ENCODE measurements at regions not wholly inside any gene's neighbourhood (a gene's known extent, or its start where the extent isn't known, plus 50 kb on each side); places are given as distances from the start of the nearest gene placed in this dataset.

DNA sequence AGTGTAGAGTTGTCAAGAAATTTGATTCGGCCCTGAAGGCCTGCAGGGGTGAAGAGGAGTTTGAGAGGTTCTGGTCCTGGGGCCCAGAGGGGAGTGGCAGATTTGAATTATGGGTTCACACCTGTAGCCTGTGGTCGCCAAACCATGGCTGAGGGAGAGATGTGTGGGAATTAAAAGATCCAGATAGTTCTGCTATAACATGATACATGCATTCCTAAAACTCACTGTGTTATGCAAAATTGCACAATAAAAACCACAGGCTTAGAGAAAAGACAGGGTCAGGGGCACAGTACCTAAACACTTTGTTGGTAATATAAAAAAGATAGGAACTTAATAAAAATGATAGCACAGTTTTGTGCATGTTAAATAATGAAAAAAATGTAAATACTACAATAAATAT is 106.2 kb downstream of the TMEM30B start:
- peaks cover 17% of the 10 kb centered on the region; the same call in 1 of the 2 replicates for H3K9me2 ChIP-seq (ENCODE audit: insufficient read depth)
- Mint-ChIP-seq H3K27ac (peak overlapping the region; percentile 25), H3K4me1 (peaks cover 48% of the 10 kb centered on the region), H3K27me3 (ENCODE audit: insufficient read depth, low read depth, poor library complexity) (peaks cover 7% of the 10 kb centered on the region), H3K9me3 (peaks cover 18% of the 10 kb centered on the region), H3K4me3 (no peak overlapping the region), H3K36me3 (ENCODE audit: low read depth) (peaks cover 18% of the 10 kb centered on the region)
- peak overlapping the region; percentile 21; the same call in 1 of the 2 replicates for H3K27ac ChIP-seq (ENCODE audit: low read depth)
- no peak for TF ChIP-seq EZH2phosphoT487 (IDR thresholded peaks at IDR 0.05; ENCODE audit: unreplicated experiment)
- H3K36me3 ChIP-seq (ENCODE audit: insufficient read depth), result no peaks in the 10 kb centered on the region
- no peak overlapping the region for H3K4me3 ChIP-seq
- H3K79me2 ChIP-seq (replicated peaks; ENCODE audit: insufficient read depth), result no peaks in the 10 kb centered on the region
- peaks cover 4% of the 10 kb centered on the region; the same call in 1 of the 2 replicates for H3F3A ChIP-seq (replicated peaks; ENCODE audit: low read depth)
- peaks cover 37% of the 10 kb centered on the region for H3K4me1 ChIP-seq (ENCODE audit: insufficient read depth)
- no peaks in the 10 kb centered on the region for H4K20me1 ChIP-seq (replicated peaks; ENCODE audit: insufficient read depth)
- H3K27me3 ChIP-seq (ENCODE audit: insufficient read depth), result no peaks in the 10 kb centered on the region
- DNase-seq (ENCODE audit: low spot score) (no peak), ATAC-seq (no peak)
- H2AFZ ChIP-seq, result peak overlapping the region; percentile 57; the same call in 1 of the 2 replicates
- H3K4me2 ChIP-seq, result peak overlapping the region; percentile 5; the same call in 1 of the 2 replicates

DNA sequence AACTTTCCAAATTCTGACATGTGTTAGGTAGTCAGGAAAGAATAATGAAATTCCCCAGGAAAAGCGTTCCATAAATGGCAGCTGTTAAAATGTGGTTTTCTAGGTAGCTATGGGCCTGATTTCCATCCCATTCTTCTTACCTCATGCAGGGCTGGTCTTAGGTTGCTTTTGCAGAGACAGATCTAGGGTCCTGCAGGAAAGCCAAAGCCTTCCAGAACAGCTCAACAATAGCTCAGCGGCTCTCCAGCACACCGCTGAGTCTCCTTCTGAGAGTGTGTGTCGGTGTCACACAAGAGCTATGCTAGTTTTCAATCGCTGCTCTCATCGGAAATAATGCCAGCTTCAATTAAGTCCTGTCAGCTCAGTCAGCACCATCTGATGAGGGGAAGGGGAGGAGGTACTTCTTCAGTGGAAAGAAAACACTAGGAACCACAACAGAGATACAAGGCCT is 106.7 kb downstream of the TMEM30B start:
- peak overlapping the region; percentile 25 for H3K27ac Mint-ChIP-seq
- no peaks in the 10 kb centered on the region for H3K27me3 ChIP-seq (ENCODE audit: insufficient read depth)
- no peak overlapping the region for H3K4me3 ChIP-seq
- peak overlapping the region; percentile 57; the same call in 1 of the 2 replicates for H2AFZ ChIP-seq
- H3K27me3 Mint-ChIP-seq (ENCODE audit: insufficient read depth, low read depth, poor library complexity), result peaks cover 7% of the 10 kb centered on the region
- DNase-seq (ENCODE audit: low spot score), result no peak
- H3K36me3 ChIP-seq (ENCODE audit: insufficient read depth), result no peaks in the 10 kb centered on the region
- H3K4me3 Mint-ChIP-seq, result no peak overlapping the region
- H4K20me1 ChIP-seq (replicated peaks; ENCODE audit: insufficient read depth), result no peaks in the 10 kb centered on the region
- TF ChIP-seq NANOG (IDR thresholded peaks at IDR 0.05; ENCODE audit: borderline replicate concordance) (no peak), JUNB (IDR thresholded peaks at IDR 0.05; ENCODE audit: unreplicated experiment) (no peak), STAT1 (IDR thresholded peaks at IDR 0.05; ENCODE audit: unreplicated experiment) (no peak)
- TF ChIP-seq, protein P1, sequence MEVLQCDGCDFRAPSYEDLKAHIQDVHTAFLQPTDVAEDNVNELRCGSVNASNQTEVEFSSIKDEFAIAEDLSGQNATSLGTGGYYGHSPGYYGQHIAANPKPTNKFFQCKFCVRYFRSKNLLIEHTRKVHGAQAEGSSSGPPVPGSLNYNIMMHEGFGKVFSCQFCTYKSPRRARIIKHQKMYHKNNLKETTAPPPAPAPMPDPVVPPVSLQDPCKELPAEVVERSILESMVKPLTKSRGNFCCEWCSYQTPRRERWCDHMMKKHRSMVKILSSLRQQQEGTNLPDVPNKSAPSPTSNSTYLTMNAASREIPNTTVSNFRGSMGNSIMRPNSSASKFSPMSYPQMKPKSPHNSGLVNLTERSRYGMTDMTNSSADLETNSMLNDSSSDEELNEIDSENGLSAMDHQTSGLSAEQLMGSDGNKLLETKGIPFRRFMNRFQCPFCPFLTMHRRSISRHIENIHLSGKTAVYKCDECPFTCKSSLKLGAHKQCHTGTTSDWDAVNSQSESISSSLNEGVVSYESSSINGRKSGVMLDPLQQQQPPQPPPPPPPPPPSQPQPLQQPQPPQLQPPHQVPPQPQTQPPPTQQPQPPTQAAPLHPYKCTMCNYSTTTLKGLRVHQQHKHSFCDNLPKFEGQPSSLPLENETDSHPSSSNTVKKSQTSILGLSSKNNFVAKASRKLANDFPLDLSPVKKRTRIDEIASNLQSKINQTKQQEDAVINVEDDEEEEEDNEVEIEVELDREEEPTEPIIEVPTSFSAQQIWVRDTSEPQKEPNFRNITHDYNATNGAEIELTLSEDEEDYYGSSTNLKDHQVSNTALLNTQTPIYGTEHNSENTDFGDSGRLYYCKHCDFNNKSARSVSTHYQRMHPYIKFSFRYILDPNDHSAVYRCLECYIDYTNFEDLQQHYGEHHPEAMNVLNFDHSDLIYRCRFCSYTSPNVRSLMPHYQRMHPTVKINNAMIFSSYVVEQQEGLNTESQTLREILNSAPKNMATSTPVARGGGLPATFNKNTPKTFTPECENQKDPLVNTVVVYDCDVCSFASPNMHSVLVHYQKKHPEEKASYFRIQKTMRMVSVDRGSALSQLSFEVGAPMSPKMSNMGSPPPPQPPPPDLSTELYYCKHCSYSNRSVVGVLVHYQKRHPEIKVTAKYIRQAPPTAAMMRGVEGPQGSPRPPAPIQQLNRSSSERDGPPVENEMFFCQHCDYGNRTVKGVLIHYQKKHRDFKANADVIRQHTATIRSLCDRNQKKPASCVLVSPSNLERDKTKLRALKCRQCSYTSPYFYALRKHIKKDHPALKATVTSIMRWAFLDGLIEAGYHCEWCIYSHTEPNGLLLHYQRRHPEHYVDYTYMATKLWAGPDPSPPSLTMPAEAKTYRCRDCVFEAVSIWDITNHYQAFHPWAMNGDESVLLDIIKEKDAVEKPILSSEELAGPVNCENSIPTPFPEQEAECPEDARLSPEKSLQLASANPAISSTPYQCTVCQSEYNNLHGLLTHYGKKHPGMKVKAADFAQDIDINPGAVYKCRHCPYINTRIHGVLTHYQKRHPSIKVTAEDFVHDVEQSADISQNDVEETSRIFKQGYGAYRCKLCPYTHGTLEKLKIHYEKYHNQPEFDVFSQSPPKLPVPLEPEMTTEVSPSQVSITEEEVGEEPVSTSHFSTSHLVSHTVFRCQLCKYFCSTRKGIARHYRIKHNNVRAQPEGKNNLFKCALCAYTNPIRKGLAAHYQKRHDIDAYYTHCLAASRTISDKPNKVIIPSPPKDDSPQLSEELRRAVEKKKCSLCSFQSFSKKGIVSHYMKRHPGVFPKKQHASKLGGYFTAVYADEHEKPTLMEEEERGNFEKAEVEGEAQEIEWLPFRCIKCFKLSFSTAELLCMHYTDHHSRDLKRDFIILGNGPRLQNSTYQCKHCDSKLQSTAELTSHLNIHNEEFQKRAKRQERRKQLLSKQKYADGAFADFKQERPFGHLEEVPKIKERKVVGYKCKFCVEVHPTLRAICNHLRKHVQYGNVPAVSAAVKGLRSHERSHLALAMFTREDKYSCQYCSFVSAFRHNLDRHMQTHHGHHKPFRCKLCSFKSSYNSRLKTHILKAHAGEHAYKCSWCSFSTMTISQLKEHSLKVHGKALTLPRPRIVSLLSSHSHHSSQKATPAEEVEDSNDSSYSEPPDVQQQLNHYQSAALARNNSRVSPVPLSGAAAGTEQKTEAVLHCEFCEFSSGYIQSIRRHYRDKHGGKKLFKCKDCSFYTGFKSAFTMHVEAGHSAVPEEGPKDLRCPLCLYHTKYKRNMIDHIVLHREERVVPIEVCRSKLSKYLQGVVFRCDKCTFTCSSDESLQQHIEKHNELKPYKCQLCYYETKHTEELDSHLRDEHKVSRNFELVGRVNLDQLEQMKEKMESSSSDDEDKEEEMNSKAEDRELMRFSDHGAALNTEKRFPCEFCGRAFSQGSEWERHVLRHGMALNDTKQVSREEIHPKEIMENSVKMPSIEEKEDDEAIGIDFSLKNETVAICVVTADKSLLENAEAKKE (CRISPR knock-in tag; IDR thresholded peaks at IDR 0.05), result peak; percentile 84
- peaks cover 18% of the 10 kb centered on the region for H3K9me3 Mint-ChIP-seq
- H3K9me2 ChIP-seq (ENCODE audit: insufficient read depth), result peaks cover 17% of the 10 kb centered on the region; the same call in 1 of the 2 replicates
- peaks cover 18% of the 10 kb centered on the region for H3K36me3 Mint-ChIP-seq (ENCODE audit: low read depth)
- peaks cover 48% of the 10 kb centered on the region for H3K4me1 Mint-ChIP-seq
- H3K4me1 ChIP-seq (ENCODE audit: insufficient read depth), result peaks cover 37% of the 10 kb centered on the region
- peak overlapping the region; percentile 21; the same call in 1 of the 2 replicates for H3K27ac ChIP-seq (ENCODE audit: low read depth)
- H3K4me2 ChIP-seq, result peak overlapping the region; percentile 5
- peaks cover 4% of the 10 kb centered on the region; the same call in 1 of the 2 replicates for H3F3A ChIP-seq (replicated peaks; ENCODE audit: low read depth)
- peak; percentile 73 for ATAC-seq
- no peaks in the 10 kb centered on the region for H3K79me2 ChIP-seq (replicated peaks; ENCODE audit: insufficient read depth)

Measured in GM23338 (cell line).